ENCODE measurements at regions not wholly inside any gene's neighbourhood (a gene's known extent, or its start where the extent isn't known, plus 50 kb on each side); places are given as distances from the start of the nearest gene placed in this dataset.

DNA sequence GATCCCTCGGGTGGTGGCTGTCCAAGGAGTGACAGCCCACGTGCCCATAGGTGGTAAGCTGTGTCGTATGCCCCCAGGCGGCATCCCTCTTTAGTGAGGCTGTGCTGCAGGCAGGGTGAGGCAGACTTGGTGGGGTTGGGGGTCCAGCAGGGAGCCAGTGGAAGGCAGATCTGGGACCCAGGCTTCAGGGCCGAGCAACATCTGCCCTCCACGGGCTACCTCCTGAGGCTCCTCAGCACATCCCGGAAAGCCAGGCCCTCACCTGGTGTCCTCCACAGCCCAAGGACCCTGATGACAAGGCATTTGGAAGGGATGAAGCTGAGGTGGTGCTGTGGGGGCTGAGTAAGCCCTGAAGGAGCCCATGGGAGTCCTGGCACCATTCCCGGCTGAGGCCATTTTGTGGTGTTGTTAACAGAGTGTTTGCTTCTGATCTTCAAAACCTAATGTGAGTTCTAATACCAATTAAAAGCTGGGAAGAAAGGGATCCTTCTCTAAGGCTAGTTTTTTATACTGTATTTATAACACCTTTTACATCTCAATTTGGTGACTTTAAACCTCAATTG lies 295.8 kb upstream of the IRX2 start:
- DNase-seq, result no peak
- POLR2A ChIA-PET, result no interaction called here
- no peak for ATAC-seq
- Mint-ChIP-seq H3K4me3 (no peak overlapping the region), H3K9me3 (peaks cover 0 to 23% (median 1%) of the 10 kb centered on the region in 9 donors), H3K36me3 (peaks cover 0 to 4% (median 0%) of the 10 kb centered on the region in 3 donors), H3K27me3 (peaks cover 0 to 4% (median 0%) of the 10 kb centered on the region in 5 donors), H3K27ac (no peak overlapping the region), H3K4me1 (peaks cover 0 to 2% (median 0%) of the 10 kb centered on the region in 4 donors)

DNA sequence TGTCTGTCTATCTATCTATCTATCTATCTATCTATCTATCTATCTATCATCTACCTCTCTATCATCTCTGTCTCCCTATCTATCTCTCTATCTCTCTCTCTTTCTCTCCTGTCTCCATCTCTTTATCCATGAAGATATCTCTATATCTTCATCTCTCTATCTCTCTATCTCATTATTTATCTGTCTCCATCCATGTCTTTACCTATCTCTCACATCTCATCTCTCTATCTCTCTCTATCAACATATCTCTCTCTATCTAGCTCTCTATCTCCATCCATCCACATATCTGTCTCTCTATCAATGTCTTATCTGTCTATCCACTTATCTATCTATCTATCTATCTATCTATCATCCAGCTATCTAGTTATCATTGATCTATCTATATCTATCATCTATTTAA lies 292.1 kb upstream of the IRX2 start:
- peaks cover 0 to 4% (median 0%) of the 10 kb centered on the region in 3 donors for H3K36me3 Mint-ChIP-seq
- peaks cover 0 to 4% (median 0%) of the 10 kb centered on the region in 5 donors for H3K27me3 Mint-ChIP-seq
- POLR2A ChIA-PET, result no interaction called here
- ATAC-seq (no peak), DNase-seq (no peak)
- H3K4me1 Mint-ChIP-seq, result peaks cover 0 to 2% (median 0%) of the 10 kb centered on the region in 4 donors
- no peak overlapping the region for H3K27ac Mint-ChIP-seq
- H3K4me3 Mint-ChIP-seq, result no peak overlapping the region
- H3K9me3 Mint-ChIP-seq, result peaks cover 0 to 25% (median 0%) of the 10 kb centered on the region in 9 donors

DNA sequence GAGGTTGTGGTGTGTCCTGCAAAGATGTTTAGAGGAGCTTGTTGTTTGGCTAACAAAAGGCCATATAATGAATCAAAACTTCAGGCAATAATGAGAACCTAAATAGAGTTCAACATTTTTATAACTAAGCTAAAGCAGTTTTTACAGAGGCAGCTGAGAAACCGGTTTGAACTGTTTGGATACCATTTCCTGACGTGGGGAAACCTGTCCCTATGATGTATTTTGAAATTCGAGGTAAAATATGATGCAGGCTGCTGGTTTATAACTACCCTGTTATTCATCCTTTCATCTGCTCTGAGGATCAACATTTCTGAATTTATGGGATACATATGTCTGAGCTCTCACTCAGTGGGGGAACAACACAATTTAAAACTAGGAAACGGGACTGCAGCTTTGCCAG lies 289.5 kb upstream of the IRX2 start:
- peaks cover 0 to 4% (median 0%) of the 10 kb centered on the region in 5 donors for H3K27me3 Mint-ChIP-seq
- no peak for ATAC-seq
- H3K4me1 Mint-ChIP-seq, result peaks cover 0 to 2% (median 0%) of the 10 kb centered on the region in 4 donors
- peaks cover 0 to 4% (median 0%) of the 10 kb centered on the region in 3 donors for H3K36me3 Mint-ChIP-seq
- no peak for DNase-seq
- H3K27ac Mint-ChIP-seq, result no peak overlapping the region
- POLR2A ChIA-PET, result no interaction called here
- peaks cover 0 to 25% (median 2%) of the 10 kb centered on the region in 9 donors for H3K9me3 Mint-ChIP-seq
- H3K4me3 Mint-ChIP-seq, result no peak overlapping the region

DNA sequence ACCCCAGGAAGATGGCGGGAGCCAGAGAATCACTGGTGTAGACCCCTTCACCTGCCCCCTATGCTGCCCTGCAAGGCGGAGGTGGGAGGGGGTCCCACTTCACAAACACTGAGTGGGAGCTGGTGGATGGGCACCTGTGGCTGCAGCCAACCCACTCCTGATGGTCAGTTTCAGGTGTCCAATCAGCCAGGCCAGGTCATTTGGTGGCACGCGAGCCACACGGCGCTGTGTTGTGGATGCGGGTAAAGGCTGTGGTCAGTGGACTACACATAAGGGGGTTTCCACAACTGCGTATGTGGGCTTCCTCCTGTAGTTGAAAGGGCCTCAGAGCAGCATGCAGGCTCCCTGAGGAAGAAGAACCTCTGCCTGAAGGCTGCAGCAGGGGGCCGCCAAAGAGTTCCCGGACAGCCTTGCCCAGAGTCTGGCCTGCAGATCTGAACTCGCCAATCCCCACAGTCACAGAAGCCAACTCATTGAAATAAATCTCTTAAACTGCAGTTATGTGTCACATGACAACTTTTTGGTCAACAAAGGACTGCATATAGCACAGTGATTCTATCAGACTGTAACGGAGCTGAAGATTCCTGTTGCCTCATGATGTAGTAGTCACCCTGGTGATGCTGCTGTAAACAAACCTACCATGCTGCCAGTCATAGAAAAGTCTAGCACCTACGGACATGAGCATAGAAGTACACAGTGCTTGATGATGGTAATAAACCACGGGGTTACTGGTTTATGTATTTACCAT lies 284.7 kb upstream of the IRX2 start:
- POLR2A ChIA-PET, result no interaction called here
- peaks cover 0 to 9% (median 1%) of the 10 kb centered on the region in 9 donors for H3K9me3 Mint-ChIP-seq
- no peaks in the 10 kb centered on the region for H3K36me3 Mint-ChIP-seq
- no peak overlapping the region for H3K4me3 Mint-ChIP-seq
- no peaks in the 10 kb centered on the region for H3K27me3 Mint-ChIP-seq
- ATAC-seq, result no peak
- no peaks in the 10 kb centered on the region for H3K4me1 Mint-ChIP-seq
- H3K27ac Mint-ChIP-seq, result no peak overlapping the region
- no peak for DNase-seq

DNA sequence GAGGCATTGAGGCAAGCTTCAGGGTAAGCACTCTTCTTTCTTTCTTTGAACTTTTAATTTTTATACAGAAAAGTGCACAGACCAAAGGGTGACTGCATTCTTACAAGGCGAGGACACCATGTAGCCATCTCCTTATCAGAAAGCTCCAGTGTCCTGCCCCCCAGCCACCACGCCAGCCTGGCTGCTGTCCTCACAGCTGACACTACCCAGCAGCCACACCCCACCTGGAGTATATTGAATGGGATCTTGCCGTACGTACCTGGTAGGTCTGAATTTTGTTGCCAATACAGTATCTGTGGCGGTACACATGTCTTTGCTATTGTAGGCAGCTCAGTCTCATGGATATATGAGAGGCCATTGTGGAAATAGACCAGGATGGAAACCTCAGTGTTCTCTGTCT lies 284.0 kb upstream of the IRX2 start:
- Mint-ChIP-seq H3K4me3 (no peak overlapping the region), H3K36me3 (no peaks in the 10 kb centered on the region), H3K4me1 (no peaks in the 10 kb centered on the region), H3K9me3 (peaks cover 0 to 9% (median 2%) of the 10 kb centered on the region in 9 donors), H3K27me3 (no peaks in the 10 kb centered on the region), H3K27ac (no peak overlapping the region)
- DNase-seq (no peak), ATAC-seq (no peak)
- POLR2A ChIA-PET, result no interaction called here

DNA sequence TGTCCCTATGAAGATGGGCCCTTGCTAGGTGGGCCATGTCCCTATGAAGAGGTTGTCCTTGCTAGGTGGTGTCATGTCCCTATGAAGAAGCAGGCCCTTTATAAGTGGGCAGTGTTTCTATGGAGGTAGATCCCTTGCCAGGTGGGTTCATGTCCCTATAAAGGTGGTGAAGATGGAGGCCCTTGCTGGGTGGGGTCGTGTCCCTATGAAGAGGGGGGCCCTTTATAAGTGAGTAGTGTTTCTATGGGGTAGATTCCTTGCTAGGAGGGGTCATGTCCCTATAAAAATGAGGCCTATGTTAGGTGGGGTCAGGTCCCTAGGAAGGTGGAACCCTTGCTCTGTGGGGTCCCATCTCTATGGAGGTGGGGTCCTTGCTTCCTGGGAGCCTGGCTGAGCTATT lies 283.4 kb upstream of the IRX2 start:
- no peaks in the 10 kb centered on the region for H3K36me3 Mint-ChIP-seq
- H3K4me3 Mint-ChIP-seq, result no peak overlapping the region
- no peak for ATAC-seq
- peaks cover 0 to 9% (median 1%) of the 10 kb centered on the region in 9 donors for H3K9me3 Mint-ChIP-seq
- no peak for DNase-seq
- no peaks in the 10 kb centered on the region for H3K4me1 Mint-ChIP-seq
- no peaks in the 10 kb centered on the region for H3K27me3 Mint-ChIP-seq
- H3K27ac Mint-ChIP-seq, result no peak overlapping the region
- POLR2A ChIA-PET, result no interaction called here

DNA sequence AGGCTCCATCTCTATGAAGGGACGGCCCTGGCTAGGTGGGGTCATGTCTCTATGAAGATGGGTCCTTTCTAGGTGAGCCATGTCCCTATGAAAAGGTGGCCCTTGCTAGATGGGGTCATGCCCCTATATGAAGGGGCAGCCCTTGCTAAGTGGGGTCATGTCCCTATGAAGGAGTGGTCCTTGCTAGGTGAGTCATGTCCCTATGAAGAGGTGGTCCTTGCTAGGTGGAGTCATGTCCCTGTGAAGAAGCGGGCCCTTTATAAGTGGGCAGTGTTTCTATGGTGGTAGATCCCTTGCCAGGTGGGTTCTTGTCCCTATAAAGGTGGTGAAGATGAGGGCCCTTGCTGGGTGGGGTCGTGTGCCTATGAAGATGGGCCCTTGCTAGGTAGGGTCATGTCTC lies 283.0 kb upstream of the IRX2 start:
- Mint-ChIP-seq H3K9me3 (peaks cover 0 to 9% (median 0%) of the 10 kb centered on the region in 9 donors), H3K4me1 (no peaks in the 10 kb centered on the region), H3K4me3 (no peak overlapping the region), H3K36me3 (no peaks in the 10 kb centered on the region), H3K27ac (no peak overlapping the region), H3K27me3 (no peaks in the 10 kb centered on the region)
- ATAC-seq (no peak), DNase-seq (no peak)
- POLR2A ChIA-PET, result no interaction called here

DNA sequence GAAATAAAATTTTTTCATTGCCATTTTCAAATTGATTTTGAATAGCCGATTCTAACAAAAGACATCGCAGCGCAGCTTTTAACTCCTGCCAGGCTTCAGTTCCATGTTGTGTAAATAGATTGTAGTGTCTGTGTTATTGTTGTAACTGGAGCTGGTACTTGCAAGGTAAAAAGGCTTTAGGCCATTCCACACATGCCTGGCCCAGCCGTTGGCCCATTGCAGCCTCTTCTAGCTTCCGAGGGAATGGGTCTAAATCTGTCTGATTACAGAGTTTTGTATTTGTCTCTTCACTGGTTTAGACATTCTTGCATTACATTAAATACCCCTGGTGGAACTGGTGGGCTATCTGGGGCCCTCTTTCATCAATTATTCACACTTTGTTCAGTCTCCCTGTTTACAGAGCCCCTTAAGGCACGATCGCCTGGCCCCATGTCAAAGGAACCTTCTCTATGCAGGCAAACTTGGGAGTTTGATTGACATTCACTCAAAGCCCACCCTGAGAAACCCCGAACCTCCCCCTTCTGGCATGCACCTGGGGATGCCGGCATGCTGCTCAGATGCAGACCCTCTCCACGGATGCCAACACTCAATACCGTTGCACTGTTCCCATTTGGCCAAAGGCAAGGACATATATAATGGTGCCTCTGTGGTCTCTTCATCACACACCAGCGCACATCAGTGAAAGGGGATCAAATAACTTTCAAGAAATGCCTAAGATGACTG lies 281.7 kb upstream of the IRX2 start:
- POLR2A ChIA-PET, result no interaction called here
- DNase-seq (no peak), ATAC-seq (no peak)
- peaks cover 0 to 4% (median 2%) of the 10 kb centered on the region in 9 donors for H3K9me3 Mint-ChIP-seq
- H3K36me3 Mint-ChIP-seq, result no peaks in the 10 kb centered on the region
- H3K4me3 Mint-ChIP-seq, result no peak overlapping the region
- H3K27me3 Mint-ChIP-seq, result peaks cover 0 to 2% (median 0%) of the 10 kb centered on the region in 5 donors
- no peak overlapping the region for H3K27ac Mint-ChIP-seq
- H3K4me1 Mint-ChIP-seq, result no peaks in the 10 kb centered on the region

DNA sequence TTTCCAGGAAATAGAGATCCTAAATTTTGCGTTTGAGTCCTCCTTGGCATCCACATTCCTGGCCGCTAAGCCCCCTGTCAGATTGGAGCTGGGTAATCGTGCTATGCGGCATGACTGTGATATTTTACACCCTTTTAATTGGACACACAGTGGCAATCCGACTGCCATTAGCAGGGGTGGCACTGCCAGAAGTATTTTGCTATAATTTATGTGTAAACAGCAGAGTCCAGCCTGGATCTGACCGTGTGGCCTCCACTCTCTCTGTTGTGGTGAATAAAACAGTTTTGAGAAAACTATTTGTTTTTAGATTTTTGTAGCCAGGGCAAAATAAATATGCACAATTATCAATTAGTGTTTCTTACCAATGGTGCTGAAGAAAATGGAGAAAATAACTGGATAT lies 281.0 kb upstream of the IRX2 start:
- H3K27me3 Mint-ChIP-seq, result peaks cover 0 to 2% (median 0%) of the 10 kb centered on the region in 5 donors
- no peak for ATAC-seq
- POLR2A ChIA-PET, result no interaction called here

DNA sequence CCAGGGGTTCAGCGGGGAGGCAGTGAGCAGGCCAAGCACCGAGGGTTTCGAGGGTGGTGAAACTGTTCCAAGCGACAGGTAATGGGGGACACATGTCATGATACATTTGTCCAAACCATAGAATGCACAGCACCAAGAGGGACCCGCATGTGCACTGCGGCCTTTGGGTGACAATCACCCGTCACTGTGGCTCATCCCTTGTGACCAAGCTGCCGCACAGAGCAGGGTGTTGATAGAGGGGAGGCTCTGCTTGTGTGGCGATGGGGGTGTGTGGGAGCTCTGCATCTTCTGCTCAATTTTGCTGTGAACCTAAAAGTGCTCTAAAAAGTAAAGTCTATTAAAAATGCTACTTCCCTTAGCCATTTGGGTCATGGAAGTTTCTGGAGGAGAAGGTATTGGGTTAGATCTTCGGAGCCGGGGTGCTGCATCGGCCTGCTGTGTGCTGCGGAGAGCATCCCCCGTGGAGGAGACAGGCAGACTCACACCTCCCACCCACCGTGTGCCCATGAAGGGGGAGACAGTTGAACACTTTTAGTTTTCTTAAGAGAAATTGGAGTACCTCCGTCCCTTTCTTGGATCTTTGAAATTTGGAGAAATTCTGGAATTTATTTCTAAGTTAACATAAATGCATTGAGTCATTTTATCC lies 280.4 kb upstream of the IRX2 start:
- H3K36me3 Mint-ChIP-seq, result no peaks in the 10 kb centered on the region
- peaks cover 0 to 2% (median 0%) of the 10 kb centered on the region in 5 donors for H3K27me3 Mint-ChIP-seq
- no peak for DNase-seq
- no peaks in the 10 kb centered on the region for H3K4me1 Mint-ChIP-seq
- no peak overlapping the region for H3K27ac Mint-ChIP-seq
- POLR2A ChIA-PET, result no interaction called here
- no peak for ATAC-seq
- peaks cover 0 to 3% (median 0%) of the 10 kb centered on the region in 9 donors for H3K9me3 Mint-ChIP-seq
- H3K4me3 Mint-ChIP-seq, result no peak overlapping the region

More for the DNA sequence above, 281.0 kb upstream of the IRX2 start:
- Mint-ChIP-seq H3K4me1 (no peaks in the 10 kb centered on the region), H3K9me3 (peaks cover 0 to 3% (median 0%) of the 10 kb centered on the region in 9 donors), H3K4me3 (no peak overlapping the region), H3K27ac (no peak overlapping the region), H3K36me3 (no peaks in the 10 kb centered on the region)
- no peak for DNase-seq

DNA sequence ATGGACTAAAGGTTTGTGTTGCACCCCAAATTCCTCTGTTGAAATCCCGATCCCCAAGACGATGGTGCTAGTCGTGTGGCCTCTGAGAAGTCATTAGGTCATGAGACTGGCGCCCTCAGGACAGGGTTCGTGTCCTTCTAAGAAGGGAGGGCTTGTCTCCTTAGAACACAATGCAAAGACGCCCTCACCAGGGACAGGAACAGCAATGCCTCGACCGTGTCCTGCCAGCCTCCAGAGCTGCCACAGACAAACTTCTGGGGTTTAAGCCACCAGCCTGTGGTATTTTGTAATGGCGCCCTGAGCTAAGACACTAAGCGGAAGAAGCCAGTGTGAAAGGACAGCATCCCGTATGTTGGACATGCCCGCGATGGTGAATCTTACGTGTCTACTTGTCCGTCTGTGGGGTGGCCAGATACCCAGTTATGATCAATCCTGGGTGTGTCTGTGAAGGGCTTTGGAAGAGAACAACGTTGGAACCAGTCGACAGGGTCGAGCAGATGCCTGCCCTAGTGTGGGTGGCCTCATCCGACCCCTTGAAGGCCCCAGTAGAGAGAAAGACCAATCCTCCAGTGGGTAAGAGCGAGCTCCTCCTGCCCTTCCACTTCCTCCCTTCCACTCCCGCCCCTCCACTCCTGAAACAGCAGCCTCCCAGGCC lies 279.2 kb upstream of the IRX2 start:
- peaks cover 0 to 2% (median 0%) of the 10 kb centered on the region in 5 donors for H3K27me3 Mint-ChIP-seq
- no peak for ATAC-seq
- no peak overlapping the region for H3K27ac Mint-ChIP-seq
- POLR2A ChIA-PET, result no interaction called here
- H3K9me3 Mint-ChIP-seq, result peaks cover 0 to 5% (median 0%) of the 10 kb centered on the region in 9 donors
- H3K36me3 Mint-ChIP-seq, result no peaks in the 10 kb centered on the region
- H3K4me1 Mint-ChIP-seq, result no peaks in the 10 kb centered on the region
- H3K4me3 Mint-ChIP-seq, result no peak overlapping the region
- no peak for DNase-seq

DNA sequence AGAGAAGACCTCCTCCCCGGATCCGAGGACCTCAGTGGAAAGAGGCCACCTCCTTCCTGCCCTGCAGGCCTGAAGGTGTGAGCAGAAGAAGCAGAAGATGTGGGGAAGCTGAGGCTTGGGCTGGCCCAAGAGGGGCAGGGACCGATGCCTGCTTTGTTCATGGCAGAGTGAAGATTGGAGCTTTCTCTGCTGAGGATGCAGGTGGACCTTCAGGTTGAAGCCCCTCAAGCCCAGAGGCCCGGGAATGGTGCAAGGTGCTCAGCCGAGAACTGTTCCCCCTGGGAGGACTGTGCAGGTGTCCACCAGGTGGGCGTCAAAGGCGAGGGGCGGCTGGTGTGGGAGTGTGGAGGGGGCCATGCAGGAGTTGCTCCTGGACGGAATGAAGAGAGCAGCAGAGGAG lies 277.9 kb upstream of the IRX2 start:
- no peaks in the 10 kb centered on the region for H3K36me3 Mint-ChIP-seq
- H3K4me1 Mint-ChIP-seq, result no peaks in the 10 kb centered on the region
- DNase-seq (no peak), ATAC-seq (no peak)
- H3K27me3 Mint-ChIP-seq, result peaks cover 0 to 2% (median 0%) of the 10 kb centered on the region in 5 donors
- peaks cover 0 to 5% (median 0%) of the 10 kb centered on the region in 9 donors for H3K9me3 Mint-ChIP-seq
- no peak overlapping the region for H3K4me3 Mint-ChIP-seq
- H3K27ac Mint-ChIP-seq, result no peak overlapping the region
- POLR2A ChIA-PET, result no interaction called here

Data from naive thymus-derived CD8-positive, alpha-beta T cell (primary cell).